A549 (cell line): ENCODE measurements at regions not wholly inside any gene's neighbourhood (a gene's known extent, or its start where the extent isn't known, plus 50 kb on each side); places are given as distances from the start of the nearest gene placed in this dataset.

Experiments used
- EP300 ChIP-seq, 2 experiments: fragments of >200 bp; sonication (Bioruptor Twin); formaldehyde crosslinking; IDR thresholded peaks; 2 replicates in 1 of 2; 3 replicates in 1 of 2; pipeline ENCODE4 v1.6.1; 2016 to 2017
- GATA3 ChIP-seq: IDR thresholded peaks from 2 replicates; pipeline ENCODE4 v1.6.1; 2012; ENCODE audit warnings: borderline replicate concordance

DNA sequence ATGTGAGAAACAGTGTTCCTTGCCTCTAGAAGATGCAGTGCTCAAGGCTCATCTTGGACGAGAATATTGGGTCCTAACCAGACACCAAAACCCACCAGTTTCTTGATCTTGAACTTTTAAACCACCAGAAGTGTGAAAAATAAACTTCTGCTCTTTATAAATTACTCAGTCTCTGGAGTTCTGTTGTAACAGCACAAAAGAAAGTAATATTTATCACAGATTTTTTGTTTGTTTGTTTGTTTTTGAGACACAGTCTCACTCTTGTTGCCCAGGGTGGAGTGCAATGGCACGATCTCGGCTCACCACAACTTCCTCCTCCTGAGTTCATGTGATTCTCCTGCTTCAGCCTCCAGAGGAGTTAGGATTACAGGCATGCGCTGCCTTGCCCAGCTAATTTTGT, 371.1 kb upstream of the NDST4 start:
- TF ChIP-seq EP300 (IDR thresholded peaks at IDR 0.05), result no peak
- TF ChIP-seq GATA3, result no peak
